ENCODE measurements at regions not wholly inside any gene's neighbourhood (a gene's known extent, or its start where the extent isn't known, plus 50 kb on each side); places are given as distances from the start of the nearest gene placed in this dataset.

DNA sequence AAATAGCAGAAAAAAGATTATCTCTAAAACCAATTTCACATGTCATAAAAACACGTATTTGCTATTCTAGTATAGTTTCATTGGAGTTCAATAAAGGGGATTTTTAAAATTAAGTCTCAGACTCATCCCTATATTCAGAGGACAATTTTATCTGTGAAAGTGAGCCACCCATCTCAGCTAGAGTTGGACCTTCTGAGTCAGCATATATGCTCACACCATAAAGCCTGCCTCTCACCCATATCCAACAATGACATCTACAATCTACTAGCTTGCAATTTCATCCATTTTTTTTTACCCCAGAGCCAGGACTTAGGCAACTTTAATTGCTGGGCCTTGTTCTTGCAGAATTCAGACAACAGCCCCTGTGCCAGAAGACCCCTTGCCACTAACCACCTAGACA, 165.3 kb upstream of the DYNLRB2 start:
- POLR2A ChIA-PET (ENCODE audit: low non-redundant PET): no interaction called here
- TF ChIP-seq, protein P1, sequence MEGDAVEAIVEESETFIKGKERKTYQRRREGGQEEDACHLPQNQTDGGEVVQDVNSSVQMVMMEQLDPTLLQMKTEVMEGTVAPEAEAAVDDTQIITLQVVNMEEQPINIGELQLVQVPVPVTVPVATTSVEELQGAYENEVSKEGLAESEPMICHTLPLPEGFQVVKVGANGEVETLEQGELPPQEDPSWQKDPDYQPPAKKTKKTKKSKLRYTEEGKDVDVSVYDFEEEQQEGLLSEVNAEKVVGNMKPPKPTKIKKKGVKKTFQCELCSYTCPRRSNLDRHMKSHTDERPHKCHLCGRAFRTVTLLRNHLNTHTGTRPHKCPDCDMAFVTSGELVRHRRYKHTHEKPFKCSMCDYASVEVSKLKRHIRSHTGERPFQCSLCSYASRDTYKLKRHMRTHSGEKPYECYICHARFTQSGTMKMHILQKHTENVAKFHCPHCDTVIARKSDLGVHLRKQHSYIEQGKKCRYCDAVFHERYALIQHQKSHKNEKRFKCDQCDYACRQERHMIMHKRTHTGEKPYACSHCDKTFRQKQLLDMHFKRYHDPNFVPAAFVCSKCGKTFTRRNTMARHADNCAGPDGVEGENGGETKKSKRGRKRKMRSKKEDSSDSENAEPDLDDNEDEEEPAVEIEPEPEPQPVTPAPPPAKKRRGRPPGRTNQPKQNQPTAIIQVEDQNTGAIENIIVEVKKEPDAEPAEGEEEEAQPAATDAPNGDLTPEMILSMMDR (conservative IDR thresholded peaks at IDR 0.05; ENCODE audit: low read depth, low read length): no peak
- TF ChIP-seq EZH2 (IDR thresholded peaks at IDR 0.05; ENCODE audit: borderline replicate concordance, low read depth, low read length, poor library complexity, severe bottlenecking): no peak
- no peaks in the 10 kb centered on the region for H3K9me3 ChIP-seq (ENCODE audit: low read depth, low read length, poor library complexity, severe bottlenecking)
- no TSS peak for BruUV-seq (replicated peaks)
- H3K27ac ChIP-seq (ENCODE audit: low read depth, low read length, poor library complexity, severe bottlenecking): no peak overlapping the region
- DNase-seq (ENCODE audit: low spot score): no peak
- no peaks in the 10 kb centered on the region for H3K36me3 ChIP-seq (ENCODE audit: insufficient read depth, low read length, poor library complexity, severe bottlenecking)
- CTCF ChIA-PET: no interaction called here
- H3K4me3 ChIP-seq (ENCODE audit: low read depth, low read length, poor library complexity, severe bottlenecking): no peak overlapping the region
- H3K27me3 ChIP-seq (replicated peaks; ENCODE audit: insufficient read depth, low read depth, low read length, poor library complexity): no peaks in the 10 kb centered on the region
- intact Hi-C loops (cut with micrococcal nuclease; ENCODE audit: unreplicated experiment): no loop called here
- no peaks in the 10 kb centered on the region for H3K4me1 ChIP-seq (ENCODE audit: insufficient read depth, low read length, poor library complexity, severe bottlenecking)

DNA sequence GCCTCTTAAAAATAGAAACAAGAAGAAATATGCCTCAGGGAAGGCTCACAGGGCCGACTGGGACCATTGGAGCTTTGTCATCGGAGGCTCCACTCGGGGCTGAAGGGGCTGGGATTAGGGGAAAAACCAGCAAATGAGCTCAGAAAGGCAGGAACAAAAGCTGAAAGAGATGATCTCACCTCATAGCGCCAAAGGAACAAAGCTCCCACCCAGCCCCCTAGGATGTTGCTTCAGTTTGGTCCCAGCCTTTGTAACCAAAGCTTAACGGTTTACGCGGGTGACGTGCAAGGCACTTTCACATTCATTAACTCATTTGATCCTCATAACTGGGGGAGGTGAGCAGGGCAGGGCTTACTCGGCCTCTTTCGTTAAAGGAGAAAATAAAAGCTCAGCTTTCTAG, 168.5 kb upstream of the DYNLRB2 start:
- TF ChIP-seq EZH2 (IDR thresholded peaks at IDR 0.05; ENCODE audit: borderline replicate concordance, low read depth, low read length, poor library complexity, severe bottlenecking): no peak
- TF ChIP-seq, protein P1 (conservative IDR thresholded peaks at IDR 0.05; ENCODE audit: low read depth, low read length): no peak
- ChIA-PET POLR2A (ENCODE audit: low non-redundant PET) (no interaction called here), CTCF (no interaction called here)
- no peaks in the 10 kb centered on the region for H3K36me3 ChIP-seq (ENCODE audit: insufficient read depth, low read length, poor library complexity, severe bottlenecking)
- no peaks in the 10 kb centered on the region for H3K4me1 ChIP-seq (ENCODE audit: insufficient read depth, low read length, poor library complexity, severe bottlenecking)
- no peak for DNase-seq (ENCODE audit: low spot score)
- H3K27ac ChIP-seq (ENCODE audit: low read depth, low read length, poor library complexity, severe bottlenecking): no peak overlapping the region
- H3K27me3 ChIP-seq (replicated peaks; ENCODE audit: insufficient read depth, low read depth, low read length, poor library complexity): no peaks in the 10 kb centered on the region
- BruUV-seq (replicated peaks): no TSS peak
- no peak overlapping the region for H3K4me3 ChIP-seq (ENCODE audit: low read depth, low read length, poor library complexity, severe bottlenecking)
- no peaks in the 10 kb centered on the region for H3K9me3 ChIP-seq (ENCODE audit: low read depth, low read length, poor library complexity, severe bottlenecking)
- intact Hi-C loops (cut with micrococcal nuclease; ENCODE audit: unreplicated experiment): loop anchor here (5.0 kb wide), 1 partner anchor 140 kb away; no protein-coding TSS in a partner anchor

DNA sequence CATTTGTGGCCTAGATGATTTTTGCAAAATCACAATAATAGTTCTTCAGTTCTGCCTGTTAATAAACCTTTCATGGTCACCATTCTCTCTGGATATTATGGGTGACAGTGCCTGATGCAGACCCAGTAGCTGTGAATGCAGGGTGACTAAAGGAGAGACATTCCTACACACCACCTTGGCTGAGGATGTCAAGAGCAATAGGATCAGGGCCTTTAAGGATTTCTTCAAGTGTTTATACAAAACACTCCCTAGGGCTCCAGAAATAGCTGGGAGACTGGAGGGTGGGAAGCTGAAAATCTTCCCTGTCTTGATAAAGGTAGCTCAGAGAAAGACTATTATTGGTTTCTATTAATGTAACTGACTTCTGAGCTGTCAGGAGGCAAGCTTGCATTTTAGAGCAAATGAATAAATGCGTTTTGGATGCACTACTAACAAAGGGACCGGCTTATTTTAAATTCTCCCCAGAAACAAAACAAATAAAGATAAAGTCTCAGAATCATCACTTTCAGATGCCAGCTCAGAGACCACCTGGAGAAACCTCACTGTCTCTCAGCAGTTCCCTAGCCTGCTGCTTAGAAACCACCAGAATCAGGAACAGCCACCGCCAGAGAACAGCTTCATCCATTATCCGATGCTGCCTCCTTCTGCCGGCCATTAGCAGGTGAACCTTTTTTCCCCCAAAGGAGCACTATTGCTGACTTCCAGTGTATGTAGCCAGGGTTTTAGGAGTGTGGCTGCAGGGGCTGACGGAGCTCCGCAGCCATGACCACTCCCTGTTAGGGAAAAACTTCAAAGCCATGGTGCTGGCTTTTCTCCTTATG, 171.4 kb upstream of the DYNLRB2 start:
- no peaks in the 10 kb centered on the region for H3K36me3 ChIP-seq (ENCODE audit: insufficient read depth, low read length, poor library complexity, severe bottlenecking)
- TF ChIP-seq EZH2 (IDR thresholded peaks at IDR 0.05; ENCODE audit: borderline replicate concordance, low read depth, low read length, poor library complexity, severe bottlenecking): no peak
- TF ChIP-seq, protein P1 (conservative IDR thresholded peaks at IDR 0.05; ENCODE audit: low read depth, low read length): no peak
- H3K27ac ChIP-seq (ENCODE audit: low read depth, low read length, poor library complexity, severe bottlenecking): no peak overlapping the region
- ChIA-PET POLR2A (ENCODE audit: low non-redundant PET) (no interaction called here), CTCF (no interaction called here)
- no peaks in the 10 kb centered on the region for H3K27me3 ChIP-seq (replicated peaks; ENCODE audit: insufficient read depth, low read depth, low read length, poor library complexity)
- intact Hi-C loops (cut with micrococcal nuclease; ENCODE audit: unreplicated experiment): no loop called here
- H3K4me3 ChIP-seq (ENCODE audit: low read depth, low read length, poor library complexity, severe bottlenecking): no peak overlapping the region
- no peaks in the 10 kb centered on the region for H3K9me3 ChIP-seq (ENCODE audit: low read depth, low read length, poor library complexity, severe bottlenecking)
- no peak for DNase-seq (ENCODE audit: low spot score)
- H3K4me1 ChIP-seq (ENCODE audit: insufficient read depth, low read length, poor library complexity, severe bottlenecking): no peaks in the 10 kb centered on the region
- no TSS peak for BruUV-seq (replicated peaks)
